OCI-LY3 (cell line): ENCODE measurements at regions not wholly inside any gene's neighbourhood (a gene's known extent, or its start where the extent isn't known, plus 50 kb on each side); places are given as distances from the start of the nearest gene placed in this dataset.

Experiments used
- EZH2phosphoT487 ChIP-seq: fragments of 200-600 bp; shearing (Covaris generic); IDR thresholded peaks from 2 replicates; pipeline ENCODE4 v1.6.1; 2018; ENCODE audit warnings: antibody characterized with exemption, mixed run types, low read depth
- TF ChIP-seq, protein P1 (sequence below): fragments of 200-600, 300-600 bp; sonication (generic); IDR thresholded peaks from 2 replicates; pipeline ENCODE4 v1.5.1; 2014; ENCODE audit warnings: antibody characterized with exemption, low read length, low read depth

DNA sequence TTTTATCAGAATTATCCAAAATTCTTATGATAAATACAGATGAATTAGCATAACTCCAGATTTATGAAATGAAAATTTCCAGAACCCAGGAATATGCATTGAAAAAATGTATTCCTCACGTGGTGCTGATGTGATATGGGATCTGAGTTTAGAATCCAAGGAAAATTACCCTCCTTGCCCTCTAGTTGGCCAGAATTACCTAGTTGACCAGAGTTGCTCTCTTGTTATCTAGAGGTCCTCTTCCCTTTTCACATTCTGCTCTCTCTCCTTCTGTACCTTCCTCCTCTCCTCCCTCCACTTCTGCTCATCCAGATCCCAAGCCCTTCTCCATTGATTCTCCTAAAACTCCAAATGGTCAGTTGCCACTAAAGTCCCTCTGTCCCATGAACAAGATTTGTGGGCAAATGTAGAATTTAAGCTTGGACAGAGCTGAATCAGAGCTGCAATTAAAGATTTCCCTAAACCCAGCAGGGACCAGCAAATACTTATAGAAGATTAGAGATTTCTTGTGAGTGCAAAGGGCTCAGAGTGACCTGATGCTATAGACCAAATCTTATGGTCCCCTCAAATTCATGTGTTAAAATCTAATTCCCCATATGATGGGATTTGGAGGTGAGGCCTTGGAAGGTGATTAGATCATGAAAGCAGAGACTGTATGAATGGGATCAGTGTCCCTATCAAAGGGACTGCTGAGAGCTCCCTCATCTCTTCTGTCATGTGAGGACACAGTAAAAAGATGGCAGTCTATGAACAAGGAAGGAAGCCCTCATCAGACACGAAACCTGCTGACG, 103.2 kb upstream of the IGLL5 start:
- no peak for TF ChIP-seq EZH2phosphoT487
- TF ChIP-seq, protein P1, sequence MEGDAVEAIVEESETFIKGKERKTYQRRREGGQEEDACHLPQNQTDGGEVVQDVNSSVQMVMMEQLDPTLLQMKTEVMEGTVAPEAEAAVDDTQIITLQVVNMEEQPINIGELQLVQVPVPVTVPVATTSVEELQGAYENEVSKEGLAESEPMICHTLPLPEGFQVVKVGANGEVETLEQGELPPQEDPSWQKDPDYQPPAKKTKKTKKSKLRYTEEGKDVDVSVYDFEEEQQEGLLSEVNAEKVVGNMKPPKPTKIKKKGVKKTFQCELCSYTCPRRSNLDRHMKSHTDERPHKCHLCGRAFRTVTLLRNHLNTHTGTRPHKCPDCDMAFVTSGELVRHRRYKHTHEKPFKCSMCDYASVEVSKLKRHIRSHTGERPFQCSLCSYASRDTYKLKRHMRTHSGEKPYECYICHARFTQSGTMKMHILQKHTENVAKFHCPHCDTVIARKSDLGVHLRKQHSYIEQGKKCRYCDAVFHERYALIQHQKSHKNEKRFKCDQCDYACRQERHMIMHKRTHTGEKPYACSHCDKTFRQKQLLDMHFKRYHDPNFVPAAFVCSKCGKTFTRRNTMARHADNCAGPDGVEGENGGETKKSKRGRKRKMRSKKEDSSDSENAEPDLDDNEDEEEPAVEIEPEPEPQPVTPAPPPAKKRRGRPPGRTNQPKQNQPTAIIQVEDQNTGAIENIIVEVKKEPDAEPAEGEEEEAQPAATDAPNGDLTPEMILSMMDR: no peak
